Activated CD4-positive, alpha-beta T cell treated with anti-CD3 and anti-CD28 coated beads, Interleukin-2, amount 50 U/mL, for 48 hours (primary cell): ENCODE measurements at regions not wholly inside any gene's neighbourhood (a gene's known extent, or its start where the extent isn't known, plus 50 kb on each side); places are given as distances from the start of the nearest gene placed in this dataset.

Experiments
- DNase-seq, 2 experiments: peaks; one replicate each; pipeline ENCODE4 v3.0.0-alpha.2; 2020

DNA sequence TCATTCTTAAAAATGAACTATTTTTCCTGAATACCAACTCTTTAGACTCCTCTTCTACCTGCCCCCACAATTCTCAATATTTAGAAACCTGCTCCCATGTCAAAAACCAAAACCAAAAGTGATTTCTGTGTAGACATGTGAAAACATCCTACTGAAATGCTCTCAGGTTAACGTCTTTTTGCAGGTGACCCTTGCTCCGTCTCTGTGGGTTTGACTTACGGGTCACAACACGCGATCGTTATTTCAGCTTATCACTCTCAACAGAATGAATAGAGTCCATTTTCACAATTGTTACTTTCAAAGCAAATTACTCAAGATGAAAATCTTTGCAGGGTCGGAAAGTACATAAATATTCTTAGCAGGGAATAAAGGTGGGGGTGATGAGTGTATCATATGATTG, 456.3 kb upstream of the SGCD start:
- DNase-seq = no peak

DNA sequence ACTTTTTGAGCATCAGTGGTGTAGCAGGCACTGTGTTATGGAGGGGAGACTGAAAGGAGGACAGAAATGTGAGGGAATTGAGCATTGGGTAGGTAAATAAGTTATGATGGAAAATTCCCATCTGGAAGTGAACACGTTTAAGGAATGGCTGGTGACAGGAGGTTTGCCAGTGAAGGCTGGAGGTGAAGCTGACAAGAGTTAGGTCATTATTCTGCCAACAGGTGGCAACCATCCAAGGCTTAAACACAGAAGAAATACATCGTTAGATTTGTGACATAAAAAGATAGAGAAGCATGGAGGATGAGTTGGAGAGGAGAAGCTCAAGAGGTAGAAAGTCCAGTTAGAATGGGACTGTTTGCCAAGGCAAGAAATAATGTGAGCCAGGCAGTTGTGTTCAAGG, 455.3 kb upstream of the SGCD start:
- no peak for DNase-seq

DNA sequence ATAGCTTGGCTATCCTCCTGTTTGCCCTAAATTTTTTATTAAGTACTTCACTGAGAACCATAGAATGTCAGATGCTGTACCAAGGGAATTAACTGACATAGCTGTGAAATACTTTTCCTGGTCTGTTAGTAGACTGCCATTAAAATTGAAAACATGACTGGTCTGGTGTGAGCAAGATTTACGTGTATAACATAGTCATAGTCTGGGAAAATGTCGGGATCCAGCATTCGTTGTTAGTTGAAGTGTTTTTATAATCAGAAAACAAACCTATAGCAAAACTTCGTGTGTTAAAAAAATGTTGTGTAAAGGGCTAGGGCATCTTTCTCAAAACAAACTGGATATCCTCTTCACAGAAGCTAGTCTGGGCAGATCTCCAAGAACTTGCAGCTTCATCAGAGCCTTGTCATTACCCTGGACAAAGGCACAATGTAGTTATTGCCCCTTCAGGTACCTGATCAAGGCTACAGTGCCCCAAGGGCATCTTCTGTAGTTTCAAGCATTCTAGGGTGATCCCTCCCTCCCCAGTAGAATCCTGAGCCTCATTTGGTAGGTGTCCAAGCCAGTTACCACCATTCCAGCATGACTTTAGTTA, 454.2 kb upstream of the SGCD start:
- no peak for DNase-seq

DNA sequence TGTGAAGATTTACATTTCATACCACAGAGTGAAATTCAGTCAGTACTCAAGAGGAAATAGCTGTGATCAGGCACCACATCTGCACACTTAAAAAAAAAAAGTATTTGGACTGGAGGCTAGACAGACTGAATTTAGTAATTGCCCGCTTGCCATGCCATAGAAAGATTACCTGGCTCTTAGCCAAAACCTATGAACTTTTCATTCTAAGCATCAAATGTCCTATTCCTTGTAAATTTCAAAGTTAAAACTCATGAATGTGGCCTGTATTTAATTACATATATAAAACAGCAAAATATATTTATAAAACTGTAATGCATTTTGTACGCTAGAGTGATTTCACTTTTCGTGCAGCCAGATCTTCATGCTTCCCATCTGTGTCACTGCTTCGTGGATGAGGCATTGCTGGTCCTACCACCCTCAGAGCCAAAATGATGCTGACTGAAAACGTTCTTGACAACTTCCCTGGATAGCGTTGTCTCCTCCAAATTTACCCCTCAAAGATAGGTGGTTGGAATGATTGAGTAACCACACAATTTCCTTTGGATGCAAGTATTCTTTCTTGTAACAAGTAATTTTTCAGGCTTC, 447.9 kb upstream of the SGCD start:
- DNase-seq = no peak

DNA sequence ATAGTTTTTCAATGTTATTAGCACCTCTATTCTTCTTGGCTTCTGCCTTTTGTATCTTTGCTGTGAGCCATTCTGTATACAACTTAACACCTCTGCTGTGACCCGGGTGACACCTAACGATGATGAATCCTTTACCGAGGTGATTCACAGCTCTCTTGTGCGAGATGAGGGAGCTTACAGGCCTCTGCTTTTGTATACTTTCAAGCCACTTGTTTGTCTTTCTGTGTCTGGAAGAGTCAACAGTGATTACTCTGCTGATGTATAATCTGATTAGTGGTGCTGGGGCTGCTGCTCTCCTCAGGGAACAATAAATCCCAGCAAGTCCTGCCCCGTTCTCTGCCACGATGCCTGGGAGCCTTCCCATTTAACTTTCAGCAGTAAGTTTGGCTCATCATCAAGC, 442.9 kb upstream of the SGCD start:
- DNase-seq = no peak

DNA sequence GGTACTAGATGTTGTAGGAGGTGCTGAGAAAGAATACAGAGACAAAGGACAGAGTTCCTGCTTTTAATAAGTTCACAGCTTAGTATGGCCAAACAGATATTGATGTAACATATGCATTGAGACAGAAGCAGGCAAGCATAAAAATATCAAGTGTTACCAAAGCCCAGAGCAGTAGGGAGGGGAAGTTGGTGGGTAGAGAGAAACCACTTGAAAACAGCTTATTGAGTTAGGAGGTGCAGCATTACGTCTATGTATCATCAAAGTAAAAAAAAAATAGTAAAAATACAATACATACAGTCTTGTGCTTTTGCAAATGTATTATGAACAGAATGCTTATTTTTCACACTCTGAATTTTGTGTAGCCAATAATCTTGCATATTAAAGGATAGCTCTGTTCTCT, 441.8 kb upstream of the SGCD start:
- DNase-seq = no peak

DNA sequence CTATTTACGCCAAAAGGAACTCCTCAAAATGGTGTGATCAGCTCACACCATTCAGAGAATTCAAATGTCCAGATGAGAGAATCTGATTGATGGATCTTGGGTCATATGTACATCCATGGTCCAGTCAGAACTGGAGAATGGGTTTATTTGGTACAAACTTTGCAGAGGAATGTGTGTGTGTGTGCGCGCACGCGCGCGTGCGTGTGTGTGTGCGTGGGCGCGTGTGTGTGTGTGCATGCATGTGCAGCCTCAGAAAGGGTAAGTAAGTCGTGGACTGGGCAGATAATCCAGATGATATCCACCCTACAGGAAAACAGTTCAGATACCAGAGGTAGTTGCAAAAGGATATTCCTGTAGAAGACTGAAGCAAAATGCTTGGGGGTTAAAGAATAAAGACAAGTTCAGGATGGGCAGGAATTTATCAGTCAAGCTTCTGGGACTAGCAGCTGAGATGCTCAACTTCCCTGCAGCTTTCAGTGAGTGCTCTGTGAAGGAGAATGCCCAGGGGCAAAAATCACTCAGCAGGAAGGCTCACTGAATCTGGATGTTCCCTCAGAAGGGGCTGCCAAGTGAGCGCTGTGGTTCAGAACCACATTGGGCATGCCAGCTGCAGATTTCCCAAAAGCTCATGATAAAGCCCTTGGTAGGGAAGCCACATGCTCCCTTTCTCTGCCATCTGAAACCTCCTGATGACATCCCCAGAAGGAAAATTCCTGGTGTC, 440.5 kb upstream of the SGCD start:
- no peak for DNase-seq

DNA sequence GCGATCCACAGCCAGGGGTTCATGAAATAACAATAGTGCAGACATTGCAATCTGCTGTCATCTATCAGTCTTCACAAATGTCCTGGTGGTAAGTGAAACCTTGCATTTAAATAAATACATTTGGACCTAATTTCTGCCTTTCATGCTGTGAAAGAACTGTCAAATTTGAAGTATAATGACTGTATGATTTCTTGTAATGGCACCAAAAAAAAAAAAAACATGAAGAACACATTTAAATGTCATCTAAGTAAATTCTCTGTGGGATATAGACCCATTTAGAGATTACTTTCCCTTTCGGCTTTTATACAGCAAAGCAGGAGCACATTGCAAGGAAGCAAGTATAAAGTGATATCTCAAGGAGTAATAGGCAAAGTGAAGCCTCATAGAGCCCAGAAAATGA, 431.5 kb upstream of the SGCD start:
- DNase-seq = no peak

DNA sequence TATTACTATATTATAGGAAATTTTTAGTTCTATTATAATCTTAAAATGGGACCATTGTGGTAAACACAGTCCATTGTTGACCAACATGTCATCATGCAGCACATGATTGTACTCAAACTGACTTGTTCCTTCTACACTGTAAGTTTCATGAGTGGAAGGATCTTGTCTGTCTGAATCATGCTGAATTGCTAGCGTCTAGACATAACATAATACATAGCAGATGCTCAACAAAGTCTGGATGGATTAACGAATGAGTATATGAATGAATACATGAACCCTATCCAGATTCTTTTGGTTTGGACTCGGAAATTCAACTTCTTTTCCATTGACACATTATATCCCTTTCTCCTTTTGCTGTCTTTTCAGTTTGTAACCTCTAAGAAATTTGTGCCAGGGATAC, 429.2 kb upstream of the SGCD start:
- DNase-seq = no peak

DNA sequence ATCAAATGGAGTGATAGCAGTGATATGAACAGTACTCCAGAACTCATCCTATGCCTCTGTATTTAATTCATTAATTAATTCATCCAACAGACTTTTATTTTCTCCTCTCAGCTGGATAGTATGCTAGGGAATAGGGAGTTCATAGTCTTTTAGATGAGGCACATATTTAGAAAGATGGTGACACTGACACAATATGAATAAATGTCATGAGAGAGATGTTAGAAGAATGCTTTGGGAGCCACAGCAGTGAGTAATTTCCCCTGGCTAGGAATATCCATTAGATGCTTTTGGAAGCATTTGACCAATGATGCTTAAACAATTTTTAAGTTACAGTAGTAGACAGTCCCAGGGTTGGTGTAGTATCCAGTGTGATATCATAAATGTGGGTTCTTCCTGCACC, 428.7 kb upstream of the SGCD start:
- DNase-seq = no peak

DNA sequence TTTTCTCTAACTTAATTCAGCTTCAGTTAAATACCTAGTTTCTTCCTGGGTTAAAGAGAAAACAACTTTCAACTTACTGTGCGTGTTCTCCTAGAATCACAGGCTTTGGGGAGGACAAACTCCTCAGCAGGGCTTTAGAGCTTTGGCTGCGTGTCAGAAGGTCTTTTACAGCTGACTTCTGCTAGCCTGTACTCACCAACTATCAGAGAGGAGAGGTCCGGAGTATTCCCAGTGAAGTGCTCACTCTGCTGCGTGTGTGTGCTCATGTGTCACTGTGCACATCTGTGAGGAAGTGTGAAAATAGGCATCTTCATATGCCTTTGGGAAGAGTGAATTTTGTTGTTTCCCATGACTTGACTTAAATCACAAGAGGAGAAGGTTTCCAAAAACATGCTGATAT, 423.2 kb upstream of the SGCD start:
- DNase-seq = no peak

DNA sequence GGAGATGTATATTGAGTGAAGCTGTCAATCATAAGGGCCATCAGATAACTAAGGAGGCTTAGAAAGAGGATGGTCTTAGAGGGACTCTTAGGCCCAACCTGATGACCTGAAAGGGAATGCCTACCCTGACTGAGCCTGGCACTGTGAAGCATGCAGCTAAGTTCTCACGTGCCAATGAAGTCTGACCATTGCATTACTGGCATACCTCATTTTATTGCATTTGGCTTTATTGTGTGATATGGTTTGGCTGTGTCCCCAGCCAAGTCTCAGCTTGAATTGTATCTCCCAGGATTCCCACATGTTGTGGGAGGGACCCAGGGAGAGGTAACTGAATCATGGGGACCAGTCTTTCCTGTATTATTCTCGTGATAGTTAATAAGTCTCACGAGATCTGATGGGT, 421.6 kb upstream of the SGCD start:
- DNase-seq = no peak

DNA sequence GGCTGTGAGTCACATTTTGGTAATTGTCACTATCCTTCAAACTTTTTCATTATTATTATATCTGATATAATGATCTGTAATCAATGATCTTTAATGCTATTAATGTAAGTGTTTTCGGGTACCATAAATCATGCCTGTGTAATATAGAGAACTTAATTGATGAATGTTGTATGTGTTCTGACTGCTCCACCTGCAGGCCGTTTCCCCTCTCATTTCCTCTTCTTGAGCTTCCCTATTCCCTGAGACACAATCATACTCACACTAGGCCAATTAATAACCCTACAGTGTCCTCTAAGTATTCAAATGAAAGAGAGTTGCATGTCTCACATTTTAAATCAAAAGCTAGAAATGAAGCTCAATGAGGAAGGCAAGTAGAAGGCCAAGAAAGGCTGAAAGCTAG, 420.9 kb upstream of the SGCD start:
- no peak for DNase-seq

DNA sequence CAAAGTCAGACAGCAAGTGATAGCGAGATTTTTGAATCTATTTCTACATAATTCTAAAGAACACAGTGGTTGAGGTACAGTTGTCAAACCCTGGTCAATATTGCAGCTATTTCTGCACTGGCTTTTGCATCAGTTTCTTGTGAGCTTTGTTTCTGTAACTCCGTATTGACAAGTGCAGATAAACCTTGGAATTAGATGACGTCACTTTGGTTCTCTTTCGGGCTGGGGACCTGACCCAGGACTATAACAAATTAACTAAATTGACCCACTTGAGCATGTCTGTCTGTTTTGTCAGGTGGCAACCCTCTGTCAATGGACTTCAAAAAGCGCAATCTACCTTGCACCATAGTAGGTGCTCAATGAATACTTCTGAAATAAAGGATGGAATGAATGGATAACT, 418.4 kb upstream of the SGCD start:
- DNase-seq = no peak

DNA sequence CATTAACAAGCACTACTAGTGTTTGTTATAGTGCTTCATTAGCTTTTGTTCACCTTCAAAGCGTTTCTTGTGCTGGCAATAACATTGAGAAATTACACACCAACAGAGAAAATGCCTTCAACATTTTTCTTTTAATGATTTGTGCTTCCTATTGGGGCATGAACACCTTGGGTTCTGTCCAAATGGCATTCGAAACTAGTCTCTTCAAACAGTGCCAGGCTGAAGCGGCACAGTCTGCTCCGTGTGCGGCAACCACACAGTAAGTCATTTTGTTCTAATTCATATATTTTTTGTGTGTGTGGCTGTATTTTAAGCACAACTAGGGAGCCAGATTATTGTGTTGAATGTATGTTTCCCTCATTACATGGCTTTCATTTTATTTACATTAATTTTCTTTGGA, 414.7 kb upstream of the SGCD start:
- DNase-seq = no peak

DNA sequence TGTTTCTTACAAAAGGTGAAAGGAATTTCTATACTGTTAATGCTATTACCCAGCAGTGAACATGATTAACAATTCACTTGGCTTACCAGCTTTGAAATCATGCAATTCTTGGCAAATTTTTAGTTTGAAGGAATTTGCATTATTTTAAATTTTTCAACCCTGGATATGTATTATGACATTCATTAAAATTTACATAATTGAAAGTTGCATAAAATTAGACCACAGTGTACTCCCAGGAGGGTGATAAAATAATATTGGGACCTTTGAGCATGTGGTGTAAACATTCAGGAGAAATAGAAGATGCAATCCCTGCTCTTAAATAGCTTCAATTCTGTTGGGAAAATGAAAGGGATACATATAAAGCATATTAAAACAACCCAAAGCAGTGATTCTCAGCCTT, 412.2 kb upstream of the SGCD start:
- no peak for DNase-seq

DNA sequence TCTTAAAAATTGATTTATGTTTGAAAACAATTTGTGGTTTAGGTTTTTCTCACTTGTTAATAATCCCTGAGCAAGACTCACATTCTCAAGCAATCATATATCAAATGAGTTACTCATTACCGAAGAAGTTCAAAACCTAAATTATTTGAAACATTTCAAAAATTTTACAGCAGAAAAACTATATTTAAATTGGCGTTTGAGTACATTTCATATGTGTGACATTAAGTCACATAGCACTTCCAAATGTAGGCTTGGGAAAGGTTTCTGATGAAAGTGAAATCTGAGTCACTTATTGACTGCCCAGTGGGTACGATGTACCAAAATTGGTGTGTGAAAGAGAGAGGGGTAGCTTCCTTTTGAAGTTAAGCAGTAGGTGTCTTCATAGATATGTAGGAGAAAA, 411.4 kb upstream of the SGCD start:
- no peak for DNase-seq

DNA sequence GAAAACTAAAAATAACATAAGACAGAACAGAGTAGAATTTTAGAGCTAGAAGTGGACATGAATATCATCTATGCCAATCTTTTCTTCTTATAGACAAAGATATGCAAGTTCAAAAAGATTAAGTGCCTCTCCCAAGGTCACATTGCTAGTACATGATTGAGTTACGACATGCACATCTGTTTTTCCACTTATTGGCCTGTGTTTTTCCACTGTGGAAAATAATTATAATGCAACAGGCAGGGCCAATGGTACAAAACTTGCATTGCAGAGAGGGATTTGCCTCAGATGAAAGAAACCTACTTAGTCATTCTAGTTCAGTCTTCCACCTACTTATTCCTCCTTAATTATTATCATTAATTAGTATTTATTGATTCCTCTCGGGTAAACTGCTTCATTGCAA, 407.8 kb upstream of the SGCD start:
- no peak for DNase-seq

DNA sequence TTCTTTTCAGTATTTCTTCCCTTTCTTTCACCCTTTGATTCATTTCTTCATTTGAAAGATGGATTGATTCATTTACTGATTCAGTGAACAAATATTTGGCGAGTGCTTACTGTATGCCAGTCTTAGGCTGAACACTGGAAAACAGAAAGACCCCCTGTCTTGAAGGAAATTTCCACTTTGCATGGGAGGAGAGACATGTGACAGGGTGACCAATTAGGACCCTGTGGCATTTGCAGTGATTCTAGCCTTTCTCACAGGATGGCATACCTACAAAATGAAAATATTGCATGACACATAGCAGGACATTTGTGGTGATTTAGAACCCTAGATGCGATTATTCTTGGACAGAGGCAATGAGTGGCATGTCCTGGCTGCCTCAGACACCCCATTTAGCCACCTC, 407.2 kb upstream of the SGCD start:
- DNase-seq = no peak

DNA sequence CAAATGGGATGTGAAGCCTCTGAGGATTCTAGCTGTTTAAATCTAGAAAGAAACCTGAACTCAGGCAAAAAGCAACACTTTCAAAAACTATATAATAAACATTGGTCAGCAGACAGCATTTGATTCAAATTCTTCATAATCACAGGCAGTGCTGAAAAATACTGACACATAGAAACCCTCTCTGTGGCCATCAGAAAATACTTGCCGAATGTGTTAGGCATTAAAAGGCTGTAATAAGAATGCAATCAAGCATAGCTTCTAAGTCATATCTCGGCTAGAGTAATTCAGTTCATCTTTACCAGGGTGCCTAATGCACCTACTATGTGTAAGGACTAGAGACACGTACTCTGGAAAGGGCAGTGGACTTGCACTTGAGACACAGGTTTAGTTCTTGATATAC, 405.3 kb upstream of the SGCD start:
- DNase-seq = no peak

DNA sequence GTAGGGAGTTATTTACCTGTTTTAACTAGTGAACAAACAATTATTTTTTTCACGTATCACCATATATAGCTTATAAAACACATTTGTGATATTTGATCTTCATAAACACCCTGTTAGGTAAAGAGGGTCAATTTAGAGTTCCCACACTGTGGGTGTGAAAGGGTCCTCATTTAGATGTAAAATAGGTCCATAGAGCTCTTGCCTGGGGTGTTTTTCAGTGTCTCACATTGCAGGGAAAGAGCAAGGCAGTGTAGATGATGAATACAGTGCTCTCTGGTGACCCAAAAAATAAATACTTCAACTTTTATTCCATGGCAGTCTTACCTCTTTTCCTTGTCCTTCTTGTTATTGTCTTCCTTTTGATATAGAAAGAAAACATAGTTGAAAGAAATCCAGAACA, 403.2 kb upstream of the SGCD start:
- DNase-seq = no peak

DNA sequence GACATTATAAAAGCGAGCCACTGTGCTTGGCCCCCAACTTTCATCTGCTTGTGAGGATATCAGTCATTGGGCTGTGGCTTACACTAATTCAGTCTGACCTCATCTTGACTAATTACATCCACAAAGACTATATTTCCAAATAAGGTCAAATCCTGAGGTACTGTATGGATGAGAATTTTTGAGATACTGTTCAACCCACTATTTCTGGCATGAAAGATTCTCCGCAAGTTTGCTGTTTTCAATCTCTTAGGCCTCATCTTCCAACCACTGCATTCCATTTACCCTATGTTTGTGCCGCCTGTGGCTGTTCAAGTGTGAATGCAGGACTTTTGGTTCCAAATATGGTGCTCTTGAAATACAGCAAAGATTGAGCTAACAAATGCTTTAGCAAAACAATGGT, 400.9 kb upstream of the SGCD start:
- no peak for DNase-seq

DNA sequence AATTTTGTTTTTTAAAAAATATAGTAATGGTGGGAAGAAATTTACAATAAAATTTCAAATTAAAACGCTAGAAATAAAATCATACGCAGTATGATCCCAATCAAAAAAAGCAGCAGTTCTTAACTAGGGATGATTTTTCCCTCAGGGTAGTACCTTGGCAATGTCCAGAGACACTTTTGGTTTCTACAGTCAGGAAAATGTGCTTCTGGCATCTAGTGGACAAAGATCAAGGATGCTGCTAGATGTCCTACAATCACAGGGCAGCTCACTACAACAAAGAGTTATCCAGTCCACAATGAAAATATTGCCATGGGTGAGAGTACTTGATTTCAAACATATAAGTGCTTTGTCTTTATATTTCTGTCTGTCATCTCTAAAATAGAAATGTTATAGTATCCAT, 400.2 kb upstream of the SGCD start:
- no peak for DNase-seq

DNA sequence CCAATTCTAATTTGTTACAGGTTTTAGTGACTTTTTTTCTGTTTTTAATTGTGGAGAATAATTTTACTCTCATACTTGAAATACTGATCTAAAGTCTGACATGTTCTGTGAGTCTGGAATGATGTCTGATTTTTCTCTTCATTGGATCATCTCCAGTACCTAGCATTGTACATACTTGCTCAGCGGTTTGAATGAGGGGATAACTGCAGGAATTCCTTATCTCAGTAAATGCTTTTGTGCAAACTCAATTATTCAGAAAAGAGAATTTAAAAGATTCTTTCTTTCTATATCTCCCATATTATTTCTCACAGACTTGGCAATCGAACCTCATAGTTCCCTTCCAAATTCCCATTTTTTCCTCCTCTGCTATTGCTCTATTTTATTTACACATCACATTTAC, 397.9 kb upstream of the SGCD start:
- no peak for DNase-seq

DNA sequence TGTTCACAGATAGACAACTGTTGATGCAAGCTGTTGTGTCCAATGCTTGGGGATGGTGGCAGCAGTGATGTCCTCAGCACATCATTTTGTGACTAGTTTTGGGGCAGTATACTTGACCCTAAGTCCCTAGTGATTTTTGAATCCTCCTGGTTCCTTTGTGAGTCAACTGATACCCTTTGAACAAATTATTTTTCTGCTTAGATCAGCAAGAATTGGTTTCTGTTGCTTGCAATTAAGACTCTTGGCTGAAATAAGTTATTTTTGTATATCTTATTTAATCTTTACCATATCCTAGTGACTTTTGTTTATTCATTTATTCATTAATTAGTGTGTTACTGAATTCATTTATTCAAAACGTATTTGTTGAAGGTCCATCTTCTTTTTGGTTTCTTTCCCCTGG, 392.0 kb upstream of the SGCD start:
- DNase-seq = no peak
